KMS-11 (cell line): ENCODE measurements at regions not wholly inside any gene's neighbourhood (a gene's known extent, or its start where the extent isn't known, plus 50 kb on each side); places are given as distances from the start of the nearest gene placed in this dataset.
A peak's percentile ranks its signal among the peaks of the same experiment; 100 is the strongest.

ENCODE experiments used
- H2AFZ ChIP-seq: fragments of 200-600 bp; sonication (generic); 2 replicates; pipeline ENCODE4 v1.6.1; 2016; ENCODE audit warnings: antibody characterized with exemption, mixed run types, low read depth
- H3K27ac ChIP-seq: fragments of 200-600 bp; sonication (generic); 2 replicates; pipeline ENCODE4 v1.6.1; 2016; ENCODE audit warnings: mild to moderate bottlenecking, mixed run types
- H3K27me3 ChIP-seq: fragments of 200-600 bp; sonication (generic); 2 replicates; pipeline ENCODE4 v1.6.1; 2017; ENCODE audit warnings: mild to moderate bottlenecking, low read depth, mixed run types, moderate library complexity; ENCODE audit not compliant: insufficient read depth
- H3K36me3 ChIP-seq: fragments of 200-600 bp; sonication (generic); 2 replicates; pipeline ENCODE4 v1.6.1; 2017; ENCODE audit warnings: mild to moderate bottlenecking, mixed run types; ENCODE audit not compliant: insufficient read depth
- H3K4me1 ChIP-seq: fragments of 200-600 bp; sonication (generic); 2 replicates; pipeline ENCODE4 v1.6.1; 2016; ENCODE audit warnings: mild to moderate bottlenecking, low read depth, mixed run types; ENCODE audit not compliant: poor library complexity, severe bottlenecking
- H3K4me2 ChIP-seq: fragments of 200-600 bp; sonication (generic); 2 replicates; pipeline ENCODE4 v1.7.0; 2016; ENCODE audit warnings: mild to moderate bottlenecking, mixed run types
- H3K4me3 ChIP-seq: fragments of 200-600 bp; sonication (generic); IDR thresholded peaks from 2 replicates; pipeline ENCODE4 v1.6.1; 2017; ENCODE audit warnings: low read depth, low read length, mixed read lengths; ENCODE audit not compliant: insufficient read depth
- H3K79me2 ChIP-seq: fragments of 200-600 bp; sonication (generic); 2 replicates; pipeline ENCODE4 v1.6.1; 2016; ENCODE audit warnings: low read depth, mixed run types; ENCODE audit not compliant: insufficient read depth
- H3K9ac ChIP-seq: fragments of 200-600 bp; sonication (generic); 2 replicates; pipeline ENCODE4 v1.6.1; 2016; ENCODE audit warnings: mild to moderate bottlenecking, mixed run types
- H4K20me1 ChIP-seq: fragments of 200-600 bp; sonication (generic); 2 replicates; pipeline ENCODE4 v1.6.1; 2016; ENCODE audit warnings: mild to moderate bottlenecking, mixed run types; ENCODE audit not compliant: insufficient read depth
- CTCF ChIP-seq: fragments of 200-600 bp; sonication (generic); conservative IDR thresholded peaks from 2 replicates; pipeline ENCODE4 v1.6.1; 2017; ENCODE audit warnings: low read depth, mild to moderate bottlenecking, antibody characterized with exemption, low read length, moderate library complexity, mixed read lengths

GRCh38 chr4:102447413-102447812 lies 53.7 kb upstream of the NFKB1 start:
- no peak overlapping the region for H3K9ac ChIP-seq

GRCh38 chr4:102449751-102450352 lies 51.3 kb upstream of the NFKB1 start:
- Histone ChIP-seq H3K4me1 (no peaks in the 10 kb centered on the region), H2AFZ (no peak overlapping the region), H3K27me3 (no peaks in the 10 kb centered on the region), H3K4me3 (no peak overlapping the region), H3K27ac (no peak overlapping the region), H3K4me2 (no peak overlapping the region), H3K79me2 (no peaks in the 10 kb centered on the region), H4K20me1 (no peaks in the 10 kb centered on the region), H3K9ac (no peak overlapping the region), H3K36me3 (no peaks in the 10 kb centered on the region)
- peak; percentile 81 for TF ChIP-seq CTCF

More at GRCh38 chr4:102447413-102447812, 53.7 kb upstream of the NFKB1 start:
- H3K79me2 ChIP-seq = no peaks in the 10 kb centered on the region
- no peak for TF ChIP-seq CTCF
- no peaks in the 10 kb centered on the region for H4K20me1 ChIP-seq
- no peaks in the 10 kb centered on the region for H3K4me1 ChIP-seq
- H3K36me3 ChIP-seq = no peaks in the 10 kb centered on the region
- no peak overlapping the region for H3K4me3 ChIP-seq
- no peak overlapping the region for H2AFZ ChIP-seq
- H3K27me3 ChIP-seq = no peaks in the 10 kb centered on the region
- H3K4me2 ChIP-seq = no peak overlapping the region
- no peak overlapping the region for H3K27ac ChIP-seq

- no peak overlapping the region for H3K9ac ChIP-seq
- no peaks in the 10 kb centered on the region for H3K79me2 ChIP-seq
- no peaks in the 10 kb centered on the region for H3K36me3 ChIP-seq
- no peaks in the 10 kb centered on the region for H3K27me3 ChIP-seq
- no peak overlapping the region for H3K27ac ChIP-seq
- H3K4me3 ChIP-seq = no peak overlapping the region
- no peak overlapping the region for H3K4me2 ChIP-seq
- H3K4me1 ChIP-seq = no peaks in the 10 kb centered on the region
- H2AFZ ChIP-seq = no peak overlapping the region
- no peak for TF ChIP-seq CTCF
- H4K20me1 ChIP-seq = no peaks in the 10 kb centered on the region
These were observed 49.9 kb upstream of the NFKB1 start for GRCh38 chr4:102451266-102451665.
